Frontal cortex (tissue), 3 donors: ENCODE measurements at regions not wholly inside any gene's neighbourhood (a gene's known extent, or its start where the extent isn't known, plus 50 kb on each side); places are given as distances from the start of the nearest gene placed in this dataset.
"Not testable (repeated sequence)": the region's sequence is repeated elsewhere in the genome, so short reads cannot be mapped to it uniquely, and the experiment has no call there.

ENCODE experiments used
- DNase-seq, 2 donors: peaks; one replicate each; pipeline ENCODE4 v3.0.0; 2012; ENCODE audit warnings: low spot score in 2 of 2
- FAIRE-seq: peaks from 2 replicates; lab custom pipeline; 2012; peaks lifted over from hg19 to GRCh38; lab: Jason Lieb, UNC
- donor health status: control.
- donor health status: control.
- donor health status: control.

- DNase-seq (no peak), FAIRE-seq (no peak)
These were observed 173.1 kb downstream of the JCAD start for GRCh38 chr10:29886299-29886698.

DNA sequence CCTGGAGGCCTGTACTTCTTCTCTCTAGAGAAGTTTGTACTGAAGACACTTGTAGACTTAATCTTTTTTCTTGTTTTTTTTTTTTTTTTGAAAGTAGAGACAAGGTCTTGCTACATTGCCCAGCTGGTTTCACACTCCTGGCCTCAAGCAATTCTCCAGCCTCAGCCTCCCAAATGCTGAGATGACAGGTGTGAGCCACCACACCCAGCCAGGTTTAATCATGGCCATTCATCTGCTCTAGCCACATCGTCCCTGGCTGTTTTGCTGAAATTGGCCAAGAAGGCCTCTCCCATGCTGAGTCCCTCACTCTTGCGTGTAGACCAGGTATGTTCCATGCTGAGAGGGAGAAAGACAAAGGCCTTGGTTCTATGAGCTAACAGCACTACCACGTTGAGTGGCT is 176.2 kb downstream of the JCAD start:
- no peak for DNase-seq
- no peak for FAIRE-seq

DNA sequence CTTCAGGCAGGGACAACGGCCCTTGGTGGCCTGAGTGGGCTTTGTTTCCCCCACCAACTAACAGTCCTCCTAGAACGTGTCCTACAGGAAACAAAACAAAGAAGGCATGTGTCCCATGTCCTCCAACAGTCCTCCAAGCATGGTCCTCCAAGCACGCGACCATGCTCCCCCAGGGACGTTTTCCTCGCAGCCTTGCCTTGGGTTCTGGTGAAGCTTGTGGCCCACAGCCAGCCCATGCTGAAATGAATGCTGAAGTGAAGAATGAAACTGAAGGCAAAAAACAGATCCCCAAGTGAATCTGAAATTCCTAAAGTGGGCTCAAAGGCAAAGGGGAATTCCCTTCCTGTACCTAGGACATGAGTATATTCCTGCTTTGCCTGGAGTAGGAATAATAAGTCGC is 176.6 kb downstream of the JCAD start:
- FAIRE-seq, result no peak

DNA sequence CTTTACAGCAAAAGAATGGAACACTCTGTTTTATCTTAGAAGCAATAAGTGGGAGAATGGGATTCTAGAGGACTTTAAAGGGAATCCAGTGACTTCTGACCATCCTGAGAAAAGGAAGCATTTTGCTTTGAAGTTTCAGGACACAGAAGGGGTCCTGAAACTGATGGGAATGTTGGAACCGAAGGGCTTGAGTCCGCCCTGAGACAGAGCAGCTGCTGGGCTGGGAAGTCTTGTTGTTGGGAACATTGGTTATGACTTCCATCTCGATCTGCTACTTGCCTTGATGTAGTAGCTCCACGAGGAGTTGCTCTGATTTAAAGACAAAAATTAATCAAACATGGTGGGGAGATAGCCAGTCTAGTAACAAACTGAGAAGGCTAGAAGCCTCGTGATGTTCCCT is 177.6 kb downstream of the JCAD start:
- DNase-seq (no peak), FAIRE-seq (no peak)

More for the DNA sequence above, 176.6 kb downstream of the JCAD start:
- DNase-seq, result no peak

DNA sequence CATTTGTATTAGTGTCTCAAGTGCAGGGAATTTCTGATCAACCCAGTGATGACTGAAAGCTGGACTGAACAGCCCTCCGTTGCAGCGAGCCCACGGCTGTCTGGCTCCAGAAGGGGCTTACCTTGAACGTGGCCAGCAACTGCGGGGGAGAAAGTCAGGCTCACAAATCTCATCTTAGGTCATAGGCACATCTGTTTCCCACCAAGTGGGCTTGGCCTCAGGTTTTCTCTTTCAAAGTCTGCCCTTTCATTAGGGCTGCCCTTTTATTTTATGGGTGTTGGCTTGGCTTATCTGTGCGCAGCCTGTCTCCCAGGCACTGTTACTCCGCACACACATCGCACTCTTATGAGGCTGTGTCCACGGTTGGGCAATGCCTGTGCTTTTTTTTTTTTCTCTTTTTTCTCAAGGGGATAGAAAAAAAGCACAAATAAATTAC is 178.0 kb downstream of the JCAD start:
- no peak for FAIRE-seq
- no peak for DNase-seq

- FAIRE-seq, result no peak
- no peak for DNase-seq
These were observed 178.5 kb downstream of the JCAD start for GRCh38 chr10:29880856-29881255.

GRCh38 chr10:29879862-29880261 is 179.5 kb downstream of the JCAD start:
- no peak for DNase-seq
- FAIRE-seq, result no peak

- DNase-seq, result no peak
- no peak for FAIRE-seq
These were observed 180.9 kb downstream of the JCAD start for GRCh38 chr10:29878492-29878891.

GRCh38 chr10:29877793-29878491 is 181.4 kb downstream of the JCAD start:
- FAIRE-seq (no peak), DNase-seq (no peak)

GRCh38 chr10:29876008-29876555 is 183.3 kb downstream of the JCAD start:
- FAIRE-seq, result no peak
- no peak for DNase-seq

GRCh38 chr10:29874606-29875269 is 184.6 kb downstream of the JCAD start:
- no peak for DNase-seq
- FAIRE-seq, result no peak

- no peak for DNase-seq
- no peak for FAIRE-seq
These were observed 185.4 kb downstream of the JCAD start for GRCh38 chr10:29873941-29874484.

DNA sequence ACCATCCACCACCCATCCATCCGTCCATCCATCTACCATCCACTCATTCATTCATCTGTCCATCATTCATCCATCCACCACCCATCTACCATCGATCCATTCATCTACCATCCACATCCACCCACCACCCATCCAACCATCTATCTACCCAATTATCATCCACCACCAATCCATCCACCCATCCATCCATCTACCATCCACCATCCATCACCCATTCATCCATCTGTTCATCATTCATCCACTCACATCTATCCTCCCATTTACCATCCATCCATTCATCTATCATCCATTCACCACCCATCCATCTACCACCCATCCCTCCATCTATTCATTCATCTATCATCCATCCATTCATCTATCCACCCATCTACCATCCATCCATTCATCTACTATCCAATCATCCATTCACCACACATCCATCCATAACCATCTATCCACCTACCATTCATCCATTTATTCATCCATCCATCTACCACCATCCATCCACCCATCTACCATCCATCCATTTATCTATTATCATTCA is 188.8 kb downstream of the JCAD start:
- DNase-seq (no peak), FAIRE-seq (no peak)

GRCh38 chr10:29869593-29869992 is 189.8 kb downstream of the JCAD start:
- FAIRE-seq, result no peak
- no peak for DNase-seq

DNA sequence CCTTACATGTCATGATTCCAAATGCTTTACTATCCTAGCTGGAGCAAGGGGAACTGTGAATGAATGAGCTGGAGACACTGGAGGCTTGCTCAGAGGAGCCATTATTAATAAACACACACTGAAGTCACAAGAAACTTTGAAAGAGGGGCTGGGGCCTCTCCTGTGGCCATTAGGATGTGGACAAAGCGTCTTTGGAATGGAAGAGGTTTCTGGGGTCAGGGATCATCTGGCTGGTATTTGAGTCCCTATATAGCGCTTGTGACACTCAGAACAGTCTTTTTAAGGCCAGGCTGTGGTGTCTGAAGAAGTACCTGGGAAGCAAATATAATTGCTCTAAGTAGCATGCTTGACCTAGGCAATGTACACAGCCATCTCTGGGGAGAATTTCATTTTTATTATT is 193.0 kb downstream of the JCAD start:
- FAIRE-seq (no peak), DNase-seq (no peak)

GRCh38 chr10:29865700-29866355 is 193.6 kb downstream of the JCAD start:
- FAIRE-seq (no peak), DNase-seq (no peak)

DNA sequence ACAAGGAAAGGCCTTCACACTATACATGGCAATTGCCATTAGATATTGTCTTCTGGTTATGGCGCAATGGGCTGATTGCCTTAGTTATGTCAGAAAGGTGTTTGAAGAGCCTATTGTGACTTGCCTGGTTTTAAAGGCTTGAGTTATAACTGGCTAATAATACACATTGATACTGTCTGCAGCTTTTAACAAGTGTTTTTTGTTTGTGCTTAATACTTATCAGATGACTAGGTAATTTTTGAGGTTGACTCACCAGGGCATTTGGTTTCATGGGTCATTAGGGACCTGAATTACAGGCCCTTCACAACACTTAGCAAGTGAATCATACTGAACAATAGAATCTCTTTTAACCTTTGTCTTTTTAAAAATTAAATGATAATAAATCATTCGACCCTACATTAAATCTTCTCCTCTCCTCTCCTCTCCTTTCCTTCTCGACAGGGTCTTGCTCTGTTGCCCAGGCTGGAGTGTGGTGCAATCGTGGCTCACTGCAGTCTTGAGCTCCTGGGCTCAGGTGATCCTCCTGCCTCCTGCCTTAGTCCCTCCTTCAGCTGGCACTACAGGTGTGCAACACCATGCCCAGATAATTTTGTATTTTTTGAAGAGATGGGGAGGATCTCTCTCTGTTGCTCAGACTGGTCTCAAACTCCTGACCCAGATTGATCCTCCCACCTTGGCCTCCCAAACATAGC is 196.3 kb downstream of the JCAD start:
- no peak for FAIRE-seq

DNA sequence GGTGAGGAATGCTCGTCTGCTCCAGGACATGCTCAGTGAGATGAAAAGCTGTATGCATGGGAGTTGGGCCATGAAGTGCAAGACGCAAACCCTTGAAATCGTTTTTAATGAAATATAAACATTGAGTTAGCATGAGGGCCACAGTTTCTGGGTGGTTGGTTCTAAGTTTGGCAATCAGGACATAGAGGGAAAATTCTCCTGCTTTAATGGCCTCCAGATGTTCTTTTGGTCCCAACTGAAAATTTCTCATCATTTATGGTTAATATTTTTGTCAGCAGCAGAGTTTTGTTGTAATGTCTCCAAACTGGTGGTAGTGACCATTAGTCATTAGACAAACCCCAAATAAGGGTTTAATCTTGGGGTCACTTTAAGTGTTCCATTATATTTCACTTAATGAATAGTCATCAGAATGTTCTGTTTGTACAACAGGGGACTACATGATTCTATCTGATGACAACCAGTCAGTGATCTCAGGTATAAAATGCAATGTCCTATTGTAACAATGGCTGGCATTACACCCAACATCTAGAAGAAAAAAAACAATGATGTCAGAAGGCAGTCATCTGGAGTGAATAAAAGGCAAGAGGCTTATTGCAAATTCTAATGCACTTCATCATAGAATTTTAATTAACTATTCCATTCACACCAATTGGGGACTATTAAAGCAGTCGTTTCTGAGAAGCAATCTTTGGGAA is 197.4 kb downstream of the JCAD start:
- FAIRE-seq, result no peak
- DNase-seq, result no peak

More for the DNA sequence above, 196.3 kb downstream of the JCAD start:
- no peak for DNase-seq

GRCh38 chr10:29861231-29861630 is 198.2 kb downstream of the JCAD start:
- DNase-seq, FAIRE-seq: not testable (repeated sequence)
